22Rv1 (cell line): ENCODE measurements at regions not wholly inside any gene's neighbourhood (a gene's known extent, or its start where the extent isn't known, plus 50 kb on each side); places are given as distances from the start of the nearest gene placed in this dataset.

Experiments
- CTCF ChIP-seq: fragments of 450-650 bp; IDR thresholded peaks from 2 replicates; pipeline ENCODE4 v1.5.1; 2017; ENCODE audit warnings: mild to moderate bottlenecking
- ZFX ChIP-seq: fragments of 450-650 bp; IDR thresholded peaks from 2 replicates; pipeline ENCODE4 v1.6.1; 2017; ENCODE audit warnings: antibody characterized with exemption, borderline replicate concordance

- no peak for TF ChIP-seq CTCF
- TF ChIP-seq ZFX: no peak
Measured at GRCh38 chr6:100258752-100259151, 206.0 kb downstream of the SIM1 start.
